Activated B cell treated with CpG ODN at 0.5 μM for 24 hours (primary cell): ENCODE measurements at regions not wholly inside any gene's neighbourhood (a gene's known extent, or its start where the extent isn't known, plus 50 kb on each side); places are given as distances from the start of the nearest gene placed in this dataset.

ENCODE experiments used
- ATAC-seq: fragments of 200-7000 bp; cut with Tn5 transposase; one replicate; pipeline ENCODE4 v1.10.0; 2021; ENCODE audit warnings: low read depth, mild to moderate bottlenecking, moderate library complexity
- CTCF ChIA-PET: fragments of 350-600 bp; sonication (Branson Sonifier 250); formaldehyde crosslinking; loops from one replicate; lab custom pipeline; 2021; ENCODE audit warnings: antibody characterized with exemption; lab: Charles Lee
- POLR2A ChIA-PET: fragments of 350-600 bp; sonication (Branson Sonifier 250); formaldehyde crosslinking; loops from one replicate; lab custom pipeline; 2021; ENCODE audit warnings: antibody characterized with exemption; lab: Charles Lee
- DNase-seq: peaks from one replicate; pipeline ENCODE4 v3.0.0; 2022
- H3K27ac Mint-ChIP-seq: one replicate; pipeline ENCODE4 v1.8.0; 2020; ENCODE audit warnings: mixed read lengths
- H3K27me3 Mint-ChIP-seq: one replicate; pipeline ENCODE4 v1.8.0; 2021; ENCODE audit warnings: mixed read lengths
- H3K36me3 Mint-ChIP-seq: one replicate; pipeline ENCODE4 v1.8.0; 2021; ENCODE audit warnings: low read depth, mixed read lengths
- H3K4me1 Mint-ChIP-seq: one replicate; pipeline ENCODE4 v1.8.0; 2021; ENCODE audit warnings: mixed read lengths
- H3K4me3 Mint-ChIP-seq: one replicate; pipeline ENCODE4 v1.8.0; 2020; ENCODE audit warnings: mild to moderate bottlenecking, mixed read lengths
- H3K9me3 Mint-ChIP-seq: one replicate; pipeline ENCODE4 v1.8.0; 2020; ENCODE audit warnings: mixed read lengths
- intact Hi-C: fragments of 100-400 bp; cut with micrococcal nuclease; formaldehyde crosslinking; loops from one replicate; pipeline ENCODE4 v1.15.1; 2024
- TF ChIP-seq, protein P1 (sequence below): fragments of 200-600 bp; IDR thresholded peaks from one replicate; pipeline ENCODE4 v1.8.0; 2022; ENCODE audit warnings: antibody characterized with exemption, mild to moderate bottlenecking

DNA sequence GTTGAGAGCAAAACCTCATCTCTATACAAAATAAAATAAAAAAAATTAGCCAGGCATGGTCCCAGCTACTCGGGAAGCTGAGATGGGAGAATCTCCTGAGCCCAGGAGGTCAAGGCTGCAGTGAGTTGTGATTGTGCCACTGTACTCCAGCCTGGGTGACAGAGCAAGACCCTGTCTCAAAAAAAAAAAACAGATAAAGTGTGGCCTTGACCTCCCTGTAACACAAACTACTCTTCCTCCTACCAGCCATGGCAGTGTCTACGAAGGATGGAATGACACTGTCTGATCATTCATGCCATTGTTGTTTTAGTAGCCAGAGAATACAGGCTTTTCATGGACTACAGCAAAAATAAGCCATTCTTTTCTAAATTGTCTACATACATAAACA, 117.1 kb upstream of the IQSEC1 start:
- intact Hi-C loops = no loop called here
- Mint-ChIP-seq H3K36me3 (no peaks in the 10 kb centered on the region), H3K27me3 (peaks cover 29% of the 10 kb centered on the region), H3K4me3 (no peak overlapping the region), H3K9me3 (peaks cover 2% of the 10 kb centered on the region), H3K27ac (no peak overlapping the region), H3K4me1 (peaks cover 11% of the 10 kb centered on the region)
- ChIA-PET CTCF (no interaction called here), POLR2A (no interaction called here)
- ATAC-seq (no peak), DNase-seq (no peak)
- TF ChIP-seq, protein P1, sequence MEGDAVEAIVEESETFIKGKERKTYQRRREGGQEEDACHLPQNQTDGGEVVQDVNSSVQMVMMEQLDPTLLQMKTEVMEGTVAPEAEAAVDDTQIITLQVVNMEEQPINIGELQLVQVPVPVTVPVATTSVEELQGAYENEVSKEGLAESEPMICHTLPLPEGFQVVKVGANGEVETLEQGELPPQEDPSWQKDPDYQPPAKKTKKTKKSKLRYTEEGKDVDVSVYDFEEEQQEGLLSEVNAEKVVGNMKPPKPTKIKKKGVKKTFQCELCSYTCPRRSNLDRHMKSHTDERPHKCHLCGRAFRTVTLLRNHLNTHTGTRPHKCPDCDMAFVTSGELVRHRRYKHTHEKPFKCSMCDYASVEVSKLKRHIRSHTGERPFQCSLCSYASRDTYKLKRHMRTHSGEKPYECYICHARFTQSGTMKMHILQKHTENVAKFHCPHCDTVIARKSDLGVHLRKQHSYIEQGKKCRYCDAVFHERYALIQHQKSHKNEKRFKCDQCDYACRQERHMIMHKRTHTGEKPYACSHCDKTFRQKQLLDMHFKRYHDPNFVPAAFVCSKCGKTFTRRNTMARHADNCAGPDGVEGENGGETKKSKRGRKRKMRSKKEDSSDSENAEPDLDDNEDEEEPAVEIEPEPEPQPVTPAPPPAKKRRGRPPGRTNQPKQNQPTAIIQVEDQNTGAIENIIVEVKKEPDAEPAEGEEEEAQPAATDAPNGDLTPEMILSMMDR = no peak

DNA sequence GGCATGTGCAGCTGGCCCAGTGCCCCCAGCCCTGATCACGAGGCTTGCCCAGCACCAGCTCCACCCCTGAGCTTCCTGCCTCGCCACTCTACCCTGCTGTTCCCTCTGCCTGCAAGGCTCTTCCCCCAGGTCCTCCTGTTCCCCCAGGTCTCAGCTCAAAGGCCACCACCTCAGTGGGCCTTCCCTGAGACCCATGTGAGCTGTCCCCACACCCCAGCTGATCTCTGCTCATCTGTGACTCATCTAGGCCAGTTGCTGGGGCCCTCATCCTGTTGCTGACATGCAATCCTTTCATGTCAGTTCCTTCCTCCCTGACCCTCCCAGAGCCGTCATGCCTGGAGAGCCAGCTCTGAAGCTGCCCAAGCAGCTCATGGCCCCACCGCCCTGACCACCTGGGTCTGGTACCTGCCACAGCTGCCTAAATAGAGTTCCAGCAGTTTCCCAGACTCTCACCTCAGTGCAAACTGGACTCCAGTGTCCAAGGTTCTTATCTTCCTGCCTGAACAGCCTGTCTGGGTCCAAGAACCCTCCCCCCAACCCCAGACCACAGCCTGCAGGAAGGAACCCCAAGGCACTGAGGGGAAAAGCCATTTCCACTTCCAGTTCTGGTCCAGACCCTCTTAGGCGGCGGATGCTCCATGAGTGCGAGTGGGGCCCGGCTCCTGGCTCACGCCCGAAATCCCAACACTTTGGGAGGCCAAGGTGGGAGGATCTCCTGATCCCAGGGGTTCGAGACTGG, 116.6 kb upstream of the IQSEC1 start:
- Mint-ChIP-seq H3K36me3 (no peaks in the 10 kb centered on the region), H3K9me3 (peaks cover 2% of the 10 kb centered on the region), H3K27me3 (peaks cover 31% of the 10 kb centered on the region), H3K4me3 (no peak overlapping the region), H3K27ac (no peak overlapping the region), H3K4me1 (peaks cover 5% of the 10 kb centered on the region)
- ATAC-seq (no peak), DNase-seq (no peak)
- intact Hi-C loops = no loop called here
- CTCF ChIA-PET = interaction anchor here (0.9 kb wide), 1 partner anchor 334 kb away, joined by 3 read pairs; no protein-coding TSS in a partner anchor
- POLR2A ChIA-PET = no interaction called here
- TF ChIP-seq, protein P1 = no peak

DNA sequence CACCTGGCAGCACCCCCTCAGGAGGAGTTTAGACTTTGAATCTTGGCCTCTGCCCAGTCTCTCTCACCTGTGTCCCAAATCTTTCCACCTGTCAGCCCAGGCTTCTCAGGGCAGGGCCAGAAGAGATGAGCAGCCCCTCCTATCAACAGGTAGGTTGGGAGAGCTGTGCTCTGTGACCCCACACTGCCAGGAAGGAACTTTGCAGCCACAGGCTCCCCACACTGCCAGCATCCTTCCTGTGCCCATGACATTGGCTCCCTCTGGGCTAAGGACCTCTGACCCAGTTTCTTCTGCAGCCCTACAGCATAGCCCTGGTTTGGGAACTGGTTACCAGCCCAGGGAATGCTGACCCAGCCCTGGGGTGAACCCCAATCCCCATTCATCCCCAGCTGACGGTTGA, 115.7 kb upstream of the IQSEC1 start:
- DNase-seq = no peak
- Mint-ChIP-seq H3K36me3 (no peaks in the 10 kb centered on the region), H3K9me3 (peaks cover 4% of the 10 kb centered on the region), H3K27ac (no peak overlapping the region), H3K27me3 (peaks cover 30% of the 10 kb centered on the region), H3K4me1 (peaks cover 4% of the 10 kb centered on the region), H3K4me3 (no peak overlapping the region)
- TF ChIP-seq, protein P1 = no peak
- POLR2A ChIA-PET = no interaction called here
- no peak for ATAC-seq
- intact Hi-C loops = no loop called here
- CTCF ChIA-PET = interaction anchor here (0.9 kb wide), 1 partner anchor 333 kb away, joined by 3 read pairs; no protein-coding TSS in a partner anchor

DNA sequence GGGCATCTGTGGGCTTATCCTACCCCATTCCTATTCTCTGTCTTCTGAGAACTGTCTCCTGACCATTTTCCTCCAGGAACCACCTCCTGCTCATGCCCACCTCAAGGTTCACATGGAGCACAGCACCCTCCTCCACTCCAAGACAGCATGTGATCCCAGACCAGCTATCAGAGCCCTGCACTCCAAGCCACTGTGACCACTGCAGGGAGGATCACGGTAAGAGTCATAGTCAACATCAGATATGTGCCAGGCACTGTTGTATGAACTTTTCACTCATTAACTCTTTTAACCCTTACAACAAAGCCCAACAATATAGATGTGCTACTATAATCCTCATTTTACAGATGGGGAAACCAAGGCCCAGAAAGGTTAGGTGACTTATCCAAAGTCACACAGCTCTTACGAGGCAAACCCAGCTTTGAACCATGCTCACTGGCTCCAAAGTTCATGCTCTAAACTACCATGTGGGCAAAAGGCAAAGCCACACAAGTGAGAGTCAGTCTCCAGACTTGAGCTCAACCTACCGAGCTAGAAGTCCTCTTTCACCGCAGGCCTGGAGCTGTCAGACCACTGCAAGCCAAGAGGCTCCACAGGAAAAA, 115.1 kb upstream of the IQSEC1 start:
- POLR2A ChIA-PET = no interaction called here

DNA sequence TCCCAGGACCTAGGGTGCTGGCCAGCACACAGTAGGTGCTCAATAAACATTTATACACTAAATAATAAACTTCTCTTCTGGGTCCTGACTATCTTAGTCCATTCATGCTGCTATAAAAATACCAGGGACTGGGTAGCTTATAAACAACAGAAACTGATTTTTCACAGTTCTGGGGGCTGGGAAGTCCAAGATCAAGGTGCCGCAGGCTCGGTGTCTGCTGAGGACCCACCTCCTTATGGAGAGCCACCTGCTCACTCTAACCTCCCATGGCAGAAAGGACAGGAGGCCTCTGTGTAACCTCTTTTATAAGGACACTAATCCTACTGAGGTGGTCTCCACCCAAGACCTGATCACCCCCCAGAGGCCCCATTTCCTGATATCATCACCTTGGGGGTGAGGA, 114.4 kb upstream of the IQSEC1 start:
- intact Hi-C loops = no loop called here
- DNase-seq (no peak), ATAC-seq (no peak)
- H3K9me3 Mint-ChIP-seq = peaks cover 7% of the 10 kb centered on the region
- TF ChIP-seq, protein P1 = no peak
- H3K27me3 Mint-ChIP-seq = peaks cover 21% of the 10 kb centered on the region
- H3K36me3 Mint-ChIP-seq = no peaks in the 10 kb centered on the region
- no peak overlapping the region for H3K27ac Mint-ChIP-seq
- ChIA-PET CTCF (no interaction called here), POLR2A (no interaction called here)
- no peak overlapping the region for H3K4me3 Mint-ChIP-seq
- peaks cover 4% of the 10 kb centered on the region for H3K4me1 Mint-ChIP-seq

More for the DNA sequence above, 115.1 kb upstream of the IQSEC1 start:
- CTCF ChIA-PET = no interaction called here
- Mint-ChIP-seq H3K27me3 (peaks cover 25% of the 10 kb centered on the region), H3K9me3 (peaks cover 7% of the 10 kb centered on the region), H3K4me1 (peaks cover 4% of the 10 kb centered on the region), H3K27ac (no peak overlapping the region), H3K4me3 (no peak overlapping the region), H3K36me3 (no peaks in the 10 kb centered on the region)
- no peak for DNase-seq
- ATAC-seq = no peak
- intact Hi-C loops = no loop called here
- TF ChIP-seq, protein P1 = no peak
